Endothelial cell (in vitro differentiated cells): ENCODE measurements at regions not wholly inside any gene's neighbourhood (a gene's known extent, or its start where the extent isn't known, plus 50 kb on each side); places are given as distances from the start of the nearest gene placed in this dataset.

Experiments used
- DNase-seq: peaks from one replicate; pipeline ENCODE4 v3.0.0; 2021; ENCODE audit warnings: low spot score
- H3K27ac Mint-ChIP-seq: one replicate; pipeline ENCODE4 v1.8.0; 2021; ENCODE audit warnings: mixed read lengths, inconsistent platforms; ENCODE audit not compliant: unreplicated experiment
- H3K27me3 Mint-ChIP-seq: one replicate; pipeline ENCODE4 v1.8.0; 2021; ENCODE audit warnings: mild to moderate bottlenecking, moderate library complexity, mixed read lengths, inconsistent platforms; ENCODE audit not compliant: unreplicated experiment
- H3K36me3 Mint-ChIP-seq: one replicate; pipeline ENCODE4 v1.8.0; 2021; ENCODE audit warnings: mild to moderate bottlenecking, low read depth, mixed read lengths, inconsistent platforms; ENCODE audit not compliant: unreplicated experiment
- H3K4me1 Mint-ChIP-seq: one replicate; pipeline ENCODE4 v1.8.0; 2021; ENCODE audit warnings: mild to moderate bottlenecking, mixed read lengths, inconsistent platforms; ENCODE audit not compliant: unreplicated experiment
- H3K4me3 Mint-ChIP-seq: one replicate; pipeline ENCODE4 v1.8.0; 2021; ENCODE audit warnings: mild to moderate bottlenecking, mixed read lengths, inconsistent platforms; ENCODE audit not compliant: unreplicated experiment
- H3K9me3 Mint-ChIP-seq: one replicate; pipeline ENCODE4 v1.8.0; 2021; ENCODE audit warnings: mixed read lengths, inconsistent platforms; ENCODE audit not compliant: unreplicated experiment
- TF ChIP-seq, protein P1 (sequence below): fragments of 200-600 bp; sonication (generic); IDR thresholded peaks from one replicate; pipeline ENCODE4 v1.5.0; 2021; ENCODE audit warnings: antibody characterized with exemption; ENCODE audit not compliant: unreplicated experiment

DNA sequence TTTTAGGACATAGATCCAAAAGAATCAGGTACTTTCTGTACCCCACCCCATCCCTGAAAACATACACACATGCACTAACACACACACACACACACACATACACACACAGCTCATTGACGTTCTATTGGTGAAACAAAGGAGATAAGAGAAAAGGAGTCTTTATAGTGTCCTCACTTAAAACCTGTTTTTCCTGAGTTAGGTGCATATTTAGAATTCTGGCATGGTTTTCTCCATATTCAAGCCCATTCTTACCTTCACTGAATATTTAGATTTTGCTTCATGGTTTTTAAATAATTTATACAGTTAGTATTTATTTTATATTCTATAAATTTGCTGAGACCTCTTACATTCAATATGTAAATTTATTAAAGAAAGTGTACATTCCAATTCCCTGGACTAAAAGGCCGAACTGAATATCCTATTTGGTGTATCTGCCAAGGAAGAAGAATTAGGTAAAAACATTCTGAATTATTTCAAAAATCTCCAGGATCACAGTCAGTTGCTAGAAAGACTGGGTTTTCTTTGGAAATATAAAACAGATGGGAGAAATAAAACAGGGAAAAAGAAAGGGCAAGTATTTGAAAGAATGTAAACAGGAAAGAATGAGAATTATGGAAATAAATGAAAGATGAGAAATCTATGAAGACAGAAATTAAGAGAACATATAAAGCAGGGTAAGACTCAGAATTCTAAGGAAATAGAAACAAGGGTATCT is 556.2 kb downstream of the KCTD12 start:
- DNase-seq = no peak
- no peak overlapping the region for H3K27ac Mint-ChIP-seq
- H3K4me1 Mint-ChIP-seq = no peaks in the 10 kb centered on the region
- no peaks in the 10 kb centered on the region for H3K36me3 Mint-ChIP-seq
- no peaks in the 10 kb centered on the region for H3K27me3 Mint-ChIP-seq
- H3K9me3 Mint-ChIP-seq = no peaks in the 10 kb centered on the region
- TF ChIP-seq, protein P1, sequence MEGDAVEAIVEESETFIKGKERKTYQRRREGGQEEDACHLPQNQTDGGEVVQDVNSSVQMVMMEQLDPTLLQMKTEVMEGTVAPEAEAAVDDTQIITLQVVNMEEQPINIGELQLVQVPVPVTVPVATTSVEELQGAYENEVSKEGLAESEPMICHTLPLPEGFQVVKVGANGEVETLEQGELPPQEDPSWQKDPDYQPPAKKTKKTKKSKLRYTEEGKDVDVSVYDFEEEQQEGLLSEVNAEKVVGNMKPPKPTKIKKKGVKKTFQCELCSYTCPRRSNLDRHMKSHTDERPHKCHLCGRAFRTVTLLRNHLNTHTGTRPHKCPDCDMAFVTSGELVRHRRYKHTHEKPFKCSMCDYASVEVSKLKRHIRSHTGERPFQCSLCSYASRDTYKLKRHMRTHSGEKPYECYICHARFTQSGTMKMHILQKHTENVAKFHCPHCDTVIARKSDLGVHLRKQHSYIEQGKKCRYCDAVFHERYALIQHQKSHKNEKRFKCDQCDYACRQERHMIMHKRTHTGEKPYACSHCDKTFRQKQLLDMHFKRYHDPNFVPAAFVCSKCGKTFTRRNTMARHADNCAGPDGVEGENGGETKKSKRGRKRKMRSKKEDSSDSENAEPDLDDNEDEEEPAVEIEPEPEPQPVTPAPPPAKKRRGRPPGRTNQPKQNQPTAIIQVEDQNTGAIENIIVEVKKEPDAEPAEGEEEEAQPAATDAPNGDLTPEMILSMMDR = no peak
- no peak overlapping the region for H3K4me3 Mint-ChIP-seq

DNA sequence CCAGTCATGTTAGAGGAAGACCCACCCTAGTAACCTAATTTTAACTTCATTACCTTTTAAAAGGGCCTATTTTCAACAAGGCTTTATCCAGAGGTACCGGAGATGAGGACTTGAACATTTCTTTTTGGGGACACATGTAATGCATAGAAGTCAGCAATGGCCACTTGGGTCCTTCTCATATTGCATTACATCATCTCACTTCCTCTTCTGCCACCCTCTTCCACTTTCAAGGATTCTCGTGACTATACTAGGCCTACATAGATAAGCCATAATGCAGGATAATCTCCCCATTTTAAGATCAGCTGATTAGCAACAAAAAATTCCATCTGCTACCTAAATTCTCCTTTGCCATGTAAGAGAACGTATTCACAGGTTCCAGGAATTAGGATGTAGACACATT is 557.2 kb downstream of the KCTD12 start:
- Mint-ChIP-seq H3K9me3 (no peaks in the 10 kb centered on the region), H3K27ac (no peak overlapping the region), H3K27me3 (no peaks in the 10 kb centered on the region), H3K4me3 (no peak overlapping the region), H3K4me1 (no peaks in the 10 kb centered on the region), H3K36me3 (no peaks in the 10 kb centered on the region)
- TF ChIP-seq, protein P1 = no peak
- DNase-seq = no peak

DNA sequence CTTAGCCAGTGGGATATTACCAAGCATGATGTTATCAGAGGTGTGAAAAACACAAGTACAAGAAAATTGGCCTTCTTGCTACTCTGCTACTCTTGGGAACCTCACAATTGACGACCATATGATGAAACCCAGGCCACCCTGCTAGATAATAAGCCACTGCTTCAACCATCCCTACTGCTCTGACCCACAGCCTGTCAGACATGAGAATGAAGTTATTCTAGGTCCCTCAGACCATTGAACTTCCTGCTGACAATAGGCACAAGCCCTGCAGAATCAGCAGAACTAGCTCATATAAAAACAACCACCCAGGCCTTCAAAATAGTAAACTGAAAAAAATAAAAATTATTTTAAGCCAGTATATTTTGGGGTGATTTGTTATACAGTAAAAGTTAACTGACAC is 559.9 kb downstream of the KCTD12 start:
- H3K36me3 Mint-ChIP-seq = no peaks in the 10 kb centered on the region
- no peaks in the 10 kb centered on the region for H3K27me3 Mint-ChIP-seq
- H3K9me3 Mint-ChIP-seq = no peaks in the 10 kb centered on the region
- TF ChIP-seq, protein P1 = no peak
- no peak for DNase-seq
- no peak overlapping the region for H3K4me3 Mint-ChIP-seq
- no peak overlapping the region for H3K27ac Mint-ChIP-seq
- no peaks in the 10 kb centered on the region for H3K4me1 Mint-ChIP-seq

DNA sequence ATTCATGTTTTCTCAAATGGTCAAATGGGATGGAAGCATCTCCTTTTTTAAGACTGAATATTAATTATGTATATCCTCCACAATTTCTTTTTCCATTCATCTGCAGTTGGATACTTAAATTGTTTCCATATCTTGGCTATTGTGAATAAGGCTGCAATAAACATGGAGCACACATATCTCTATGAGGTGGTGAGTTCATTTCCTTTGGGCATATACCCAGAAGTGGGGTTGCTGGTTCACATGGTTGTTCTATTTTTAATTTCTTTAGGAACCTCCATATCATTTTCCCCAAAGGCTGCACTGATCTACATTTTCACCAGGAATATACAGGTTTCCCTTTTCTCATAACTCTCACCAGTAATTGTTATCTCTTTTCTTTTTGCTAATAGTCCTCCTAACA is 566.3 kb downstream of the KCTD12 start:
- H3K4me1 Mint-ChIP-seq = no peaks in the 10 kb centered on the region
- DNase-seq = no peak
- H3K27me3 Mint-ChIP-seq = no peaks in the 10 kb centered on the region
- H3K9me3 Mint-ChIP-seq = no peaks in the 10 kb centered on the region
- H3K4me3 Mint-ChIP-seq = no peak overlapping the region
- no peak overlapping the region for H3K27ac Mint-ChIP-seq
- TF ChIP-seq, protein P1 = no peak
- H3K36me3 Mint-ChIP-seq = no peaks in the 10 kb centered on the region

DNA sequence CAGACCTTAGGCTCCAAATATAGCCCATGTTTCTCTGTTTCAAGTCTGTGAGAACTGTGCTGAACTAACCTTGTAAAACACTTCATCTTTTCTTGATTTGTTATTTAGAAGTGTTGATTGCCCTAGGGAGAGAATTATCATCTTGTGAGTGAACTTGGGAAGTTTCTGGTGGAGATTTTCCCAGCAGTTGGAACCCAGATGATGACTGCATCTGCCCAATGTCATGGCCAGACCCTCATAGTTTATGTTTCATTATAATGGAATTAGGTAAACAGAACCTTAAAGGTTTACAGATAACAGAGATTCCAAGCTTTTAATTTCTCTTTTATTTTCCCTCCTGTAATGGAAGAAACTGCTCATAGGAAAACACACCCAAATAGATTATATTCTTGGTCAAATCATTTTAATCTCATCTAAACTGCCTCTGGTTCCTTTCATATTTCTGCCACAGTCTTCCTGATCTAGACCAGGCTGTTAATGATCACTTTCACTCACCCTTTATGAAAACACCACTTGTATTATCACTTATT is 569.1 kb downstream of the KCTD12 start:
- no peaks in the 10 kb centered on the region for H3K4me1 Mint-ChIP-seq
- no peaks in the 10 kb centered on the region for H3K36me3 Mint-ChIP-seq
- no peaks in the 10 kb centered on the region for H3K9me3 Mint-ChIP-seq
- TF ChIP-seq, protein P1 = no peak
- no peak for DNase-seq
- H3K27me3 Mint-ChIP-seq = no peaks in the 10 kb centered on the region
- H3K4me3 Mint-ChIP-seq = no peak overlapping the region
- no peak overlapping the region for H3K27ac Mint-ChIP-seq
